ENCODE measurements at regions not wholly inside any gene's neighbourhood (a gene's known extent, or its start where the extent isn't known, plus 50 kb on each side); places are given as distances from the start of the nearest gene placed in this dataset.

DNA sequence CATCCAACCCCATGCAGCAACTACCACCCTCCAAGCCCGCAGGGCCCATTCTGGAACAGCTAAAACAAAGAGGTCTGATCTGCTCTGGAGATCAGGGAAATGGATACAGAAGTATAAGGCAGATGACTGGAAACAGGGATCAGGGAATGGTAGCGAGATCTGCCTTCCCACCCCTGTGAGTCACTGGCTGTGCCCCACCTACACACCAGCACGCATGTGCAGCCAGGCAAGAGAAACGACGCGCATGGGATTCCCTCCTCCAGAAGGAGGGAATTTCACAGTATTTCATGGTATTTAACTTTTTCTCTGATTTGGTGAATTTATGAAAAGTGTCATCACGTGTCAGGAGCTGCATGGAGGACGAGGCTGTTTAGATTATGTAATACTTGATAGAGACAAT, 116.7 kb downstream of the ARRDC4 start (continued):
- TF ChIP-seq ZNF395 (CRISPR knock-in tag; IDR thresholded peaks at IDR 0.05) (no peak), TFAM (CRISPR knock-in tag; conservative IDR thresholded peaks at IDR 0.05) (no peak), COPS2 (conservative IDR thresholded peaks at IDR 0.05) (no peak), ZNF431 (CRISPR knock-in tag; IDR thresholded peaks at IDR 0.05) (no peak), RBFOX2 (IDR thresholded peaks at IDR 0.05; ENCODE audit: low read depth, low read length) (peak; percentile 44; the same call in 1 of the 2 replicates), LARP7 (IDR thresholded peaks at IDR 0.05) (no peak), ZNF23 (CRISPR knock-in tag; IDR thresholded peaks at IDR 0.05) (no peak), PATZ1 (CRISPR knock-in tag; IDR thresholded peaks at IDR 0.05; ENCODE audit: borderline replicate concordance) (no peak), DMBX1 (CRISPR knock-in tag; IDR thresholded peaks at IDR 0.05; ENCODE audit: borderline replicate concordance) (no peak), ZNF76 (CRISPR knock-in tag; IDR thresholded peaks at IDR 0.05; ENCODE audit: borderline replicate concordance) (no peak), LEF1 (IDR thresholded peaks at IDR 0.05) (no peak), ATF1 (CRISPR knock-in tag; IDR thresholded peaks at IDR 0.05) (no peak), ATF1 (tag; IDR thresholded peaks at IDR 0.05) (0 out of 2 replicates have a peak, but pooled peaks have one; percentile 3), FOSL1 (tag; conservative IDR thresholded peaks at IDR 0.05) (peak; percentile 69; the same call in 1 of the 2 replicates), NFE2 (IDR thresholded peaks at IDR 0.05; ENCODE audit: low read depth) (no peak), PML (IDR thresholded peaks at IDR 0.05; ENCODE audit: low read length) (no peak)
- TF ChIP-seq, protein P1, sequence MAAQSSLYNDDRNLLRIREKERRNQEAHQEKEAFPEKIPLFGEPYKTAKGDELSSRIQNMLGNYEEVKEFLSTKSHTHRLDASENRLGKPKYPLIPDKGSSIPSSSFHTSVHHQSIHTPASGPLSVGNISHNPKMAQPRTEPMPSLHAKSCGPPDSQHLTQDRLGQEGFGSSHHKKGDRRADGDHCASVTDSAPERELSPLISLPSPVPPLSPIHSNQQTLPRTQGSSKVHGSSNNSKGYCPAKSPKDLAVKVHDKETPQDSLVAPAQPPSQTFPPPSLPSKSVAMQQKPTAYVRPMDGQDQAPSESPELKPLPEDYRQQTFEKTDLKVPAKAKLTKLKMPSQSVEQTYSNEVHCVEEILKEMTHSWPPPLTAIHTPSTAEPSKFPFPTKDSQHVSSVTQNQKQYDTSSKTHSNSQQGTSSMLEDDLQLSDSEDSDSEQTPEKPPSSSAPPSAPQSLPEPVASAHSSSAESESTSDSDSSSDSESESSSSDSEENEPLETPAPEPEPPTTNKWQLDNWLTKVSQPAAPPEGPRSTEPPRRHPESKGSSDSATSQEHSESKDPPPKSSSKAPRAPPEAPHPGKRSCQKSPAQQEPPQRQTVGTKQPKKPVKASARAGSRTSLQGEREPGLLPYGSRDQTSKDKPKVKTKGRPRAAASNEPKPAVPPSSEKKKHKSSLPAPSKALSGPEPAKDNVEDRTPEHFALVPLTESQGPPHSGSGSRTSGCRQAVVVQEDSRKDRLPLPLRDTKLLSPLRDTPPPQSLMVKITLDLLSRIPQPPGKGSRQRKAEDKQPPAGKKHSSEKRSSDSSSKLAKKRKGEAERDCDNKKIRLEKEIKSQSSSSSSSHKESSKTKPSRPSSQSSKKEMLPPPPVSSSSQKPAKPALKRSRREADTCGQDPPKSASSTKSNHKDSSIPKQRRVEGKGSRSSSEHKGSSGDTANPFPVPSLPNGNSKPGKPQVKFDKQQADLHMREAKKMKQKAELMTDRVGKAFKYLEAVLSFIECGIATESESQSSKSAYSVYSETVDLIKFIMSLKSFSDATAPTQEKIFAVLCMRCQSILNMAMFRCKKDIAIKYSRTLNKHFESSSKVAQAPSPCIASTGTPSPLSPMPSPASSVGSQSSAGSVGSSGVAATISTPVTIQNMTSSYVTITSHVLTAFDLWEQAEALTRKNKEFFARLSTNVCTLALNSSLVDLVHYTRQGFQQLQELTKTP (IDR thresholded peaks at IDR 0.05; ENCODE audit: low read depth in 1 of 2, partially characterized antibody in 2 of 2) = no peak
- TF ChIP-seq, protein P2, sequence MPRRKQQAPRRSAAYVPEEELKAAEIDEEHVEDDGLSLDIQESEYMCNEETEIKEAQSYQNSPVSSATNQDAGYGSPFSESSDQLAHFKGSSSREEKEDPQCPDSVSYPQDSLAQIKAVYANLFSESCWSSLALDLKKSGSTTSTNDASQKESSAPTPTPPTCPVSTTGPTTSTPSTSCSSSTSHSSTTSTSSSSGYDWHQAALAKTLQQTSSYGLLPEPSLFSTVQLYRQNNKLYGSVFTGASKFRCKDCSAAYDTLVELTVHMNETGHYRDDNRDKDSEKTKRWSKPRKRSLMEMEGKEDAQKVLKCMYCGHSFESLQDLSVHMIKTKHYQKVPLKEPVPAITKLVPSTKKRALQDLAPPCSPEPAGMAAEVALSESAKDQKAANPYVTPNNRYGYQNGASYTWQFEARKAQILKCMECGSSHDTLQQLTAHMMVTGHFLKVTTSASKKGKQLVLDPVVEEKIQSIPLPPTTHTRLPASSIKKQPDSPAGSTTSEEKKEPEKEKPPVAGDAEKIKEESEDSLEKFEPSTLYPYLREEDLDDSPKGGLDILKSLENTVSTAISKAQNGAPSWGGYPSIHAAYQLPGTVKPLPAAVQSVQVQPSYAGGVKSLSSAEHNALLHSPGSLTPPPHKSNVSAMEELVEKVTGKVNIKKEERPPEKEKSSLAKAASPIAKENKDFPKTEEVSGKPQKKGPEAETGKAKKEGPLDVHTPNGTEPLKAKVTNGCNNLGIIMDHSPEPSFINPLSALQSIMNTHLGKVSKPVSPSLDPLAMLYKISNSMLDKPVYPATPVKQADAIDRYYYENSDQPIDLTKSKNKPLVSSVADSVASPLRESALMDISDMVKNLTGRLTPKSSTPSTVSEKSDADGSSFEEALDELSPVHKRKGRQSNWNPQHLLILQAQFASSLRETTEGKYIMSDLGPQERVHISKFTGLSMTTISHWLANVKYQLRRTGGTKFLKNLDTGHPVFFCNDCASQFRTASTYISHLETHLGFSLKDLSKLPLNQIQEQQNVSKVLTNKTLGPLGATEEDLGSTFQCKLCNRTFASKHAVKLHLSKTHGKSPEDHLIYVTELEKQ (CRISPR knock-in tag; IDR thresholded peaks at IDR 0.05) = no peak
- TF ChIP-seq, protein P3, sequence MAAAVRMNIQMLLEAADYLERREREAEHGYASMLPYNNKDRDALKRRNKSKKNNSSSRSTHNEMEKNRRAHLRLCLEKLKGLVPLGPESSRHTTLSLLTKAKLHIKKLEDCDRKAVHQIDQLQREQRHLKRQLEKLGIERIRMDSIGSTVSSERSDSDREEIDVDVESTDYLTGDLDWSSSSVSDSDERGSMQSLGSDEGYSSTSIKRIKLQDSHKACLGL (CRISPR knock-in tag; IDR thresholded peaks at IDR 0.05; ENCODE audit: borderline replicate concordance, poor library complexity, severe bottlenecking) = no peak
